ACC112 (cell line): ENCODE measurements at regions not wholly inside any gene's neighbourhood (a gene's known extent, or its start where the extent isn't known, plus 50 kb on each side); places are given as distances from the start of the nearest gene placed in this dataset.

Experiments
- H2AFZ ChIP-seq: fragments of 200-600 bp; sonication (generic); one replicate; pipeline ENCODE4 v1.6.0; 2017; ENCODE audit warnings: antibody characterized with exemption, low read length; ENCODE audit not compliant: unreplicated experiment
- H3K27ac ChIP-seq: fragments of 200-600 bp; sonication (generic); 2 replicates; pipeline ENCODE4 v1.5.1; 2014; ENCODE audit warnings: low read depth, mild to moderate bottlenecking, antibody characterized with exemption, low read length, moderate library complexity
- H3K27me3 ChIP-seq: fragments of 200-600 bp; sonication (generic); 2 replicates; pipeline ENCODE4 v1.6.1; 2014; ENCODE audit warnings: mild to moderate bottlenecking, antibody characterized with exemption, low read length, moderate library complexity, mixed read lengths; ENCODE audit not compliant: insufficient read depth
- H3K36me3 ChIP-seq: fragments of 200-600 bp; sonication (generic); 2 replicates; pipeline ENCODE4 v1.6.1; 2016; ENCODE audit warnings: mild to moderate bottlenecking, antibody characterized with exemption, low read length, moderate library complexity, mixed read lengths; ENCODE audit not compliant: insufficient read depth
- H3K4me1 ChIP-seq: fragments of 200-600 bp; sonication (generic); one replicate; pipeline ENCODE4 v1.6.1; 2016; ENCODE audit warnings: low read length, mixed read lengths; ENCODE audit not compliant: insufficient read depth, unreplicated experiment, control insufficient read depth
- H3K4me3 ChIP-seq: fragments of 200-600 bp; sonication (generic); 2 replicates; pipeline ENCODE4 v1.5.1; 2014; ENCODE audit warnings: mild to moderate bottlenecking, low read depth, low read length
- H3K79me2 ChIP-seq: fragments of 200-600 bp; sonication (generic); one replicate; pipeline ENCODE4 v1.6.0; 2016; ENCODE audit warnings: low read length; ENCODE audit not compliant: control insufficient read depth, unreplicated experiment, insufficient read depth

DNA sequence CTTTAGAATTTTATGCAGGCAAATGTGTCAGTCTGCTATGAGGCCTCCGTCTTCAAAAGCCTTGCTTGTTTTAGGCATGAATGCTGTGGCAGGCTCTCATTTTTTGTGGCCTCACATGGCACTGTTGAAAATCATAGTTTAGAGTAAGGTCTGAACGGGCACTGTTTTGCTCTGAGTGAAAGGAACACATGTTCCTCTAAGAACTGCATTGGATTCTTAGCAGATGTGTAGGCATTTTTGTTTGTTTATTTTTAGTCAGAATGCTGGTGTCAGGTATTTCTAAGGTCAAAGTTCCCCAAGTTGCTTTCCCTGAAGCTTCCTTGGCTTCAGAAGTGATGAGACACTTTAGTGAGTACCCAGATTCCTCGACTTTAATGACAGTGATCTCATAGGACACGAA, 173.7 kb downstream of the HS3ST3B1 start:
- Histone ChIP-seq H3K27ac (no peak overlapping the region), H3K4me1 (peaks cover 5% of the 10 kb centered on the region), H3K4me3 (no peak overlapping the region), H2AFZ (no peak overlapping the region), H3K36me3 (no peaks in the 10 kb centered on the region), H3K79me2 (no peaks in the 10 kb centered on the region), H3K27me3 (no peaks in the 10 kb centered on the region)

GRCh38 chr17:14471052-14471451, 170.2 kb downstream of the HS3ST3B1 start:
- H3K36me3 ChIP-seq: no peaks in the 10 kb centered on the region
- no peaks in the 10 kb centered on the region for H3K27me3 ChIP-seq
- no peaks in the 10 kb centered on the region for H3K79me2 ChIP-seq
- no peak overlapping the region for H3K4me3 ChIP-seq
- peaks cover 5% of the 10 kb centered on the region for H3K4me1 ChIP-seq
- no peak overlapping the region for H2AFZ ChIP-seq
- H3K27ac ChIP-seq: no peak overlapping the region

DNA sequence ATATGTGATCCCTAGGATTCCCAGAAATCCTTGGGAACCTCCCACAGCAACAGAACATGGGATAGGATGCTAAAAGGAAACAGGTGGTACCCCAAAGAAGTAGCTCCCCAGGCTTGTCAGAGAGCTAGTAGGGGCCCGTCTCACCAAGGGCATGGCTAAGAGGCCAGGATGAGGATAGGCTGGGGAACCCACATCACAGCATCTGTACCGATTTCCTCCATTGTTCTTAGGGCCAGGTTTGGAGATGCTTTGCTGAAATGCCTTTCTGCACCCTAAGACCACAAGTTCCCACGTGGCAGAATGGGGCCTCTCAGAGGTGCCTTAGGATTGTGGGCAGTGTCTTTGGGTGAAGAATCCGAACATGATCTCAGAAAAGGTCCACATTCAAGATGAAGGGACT, 169.5 kb downstream of the HS3ST3B1 start:
- Histone ChIP-seq H3K27me3 (no peaks in the 10 kb centered on the region), H3K79me2 (no peaks in the 10 kb centered on the region), H3K27ac (no peak overlapping the region), H3K4me1 (peaks cover 5% of the 10 kb centered on the region), H3K36me3 (no peaks in the 10 kb centered on the region), H2AFZ (no peak overlapping the region), H3K4me3 (no peak overlapping the region)

DNA sequence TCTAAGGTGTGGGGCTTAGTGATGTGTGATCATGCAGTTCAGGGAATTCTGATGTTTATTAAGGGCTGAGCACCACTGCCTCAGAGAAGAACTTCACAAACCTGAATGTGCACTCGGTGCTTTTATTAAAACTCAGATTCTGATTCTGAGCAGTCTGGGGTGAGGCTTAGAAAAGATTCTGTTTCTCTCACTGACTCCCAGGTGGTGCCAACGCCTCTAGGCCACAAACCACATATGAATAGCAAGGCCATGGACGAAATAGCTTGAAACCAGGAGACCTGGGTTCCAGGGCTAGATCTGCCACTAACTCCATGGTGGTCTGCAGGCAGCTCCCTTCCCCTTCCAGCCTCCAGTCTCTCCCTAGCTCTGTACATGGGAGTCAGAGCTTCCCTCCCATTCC, 169.1 kb downstream of the HS3ST3B1 start:
- Histone ChIP-seq H3K36me3 (no peaks in the 10 kb centered on the region), H2AFZ (no peak overlapping the region), H3K27ac (no peak overlapping the region)

DNA sequence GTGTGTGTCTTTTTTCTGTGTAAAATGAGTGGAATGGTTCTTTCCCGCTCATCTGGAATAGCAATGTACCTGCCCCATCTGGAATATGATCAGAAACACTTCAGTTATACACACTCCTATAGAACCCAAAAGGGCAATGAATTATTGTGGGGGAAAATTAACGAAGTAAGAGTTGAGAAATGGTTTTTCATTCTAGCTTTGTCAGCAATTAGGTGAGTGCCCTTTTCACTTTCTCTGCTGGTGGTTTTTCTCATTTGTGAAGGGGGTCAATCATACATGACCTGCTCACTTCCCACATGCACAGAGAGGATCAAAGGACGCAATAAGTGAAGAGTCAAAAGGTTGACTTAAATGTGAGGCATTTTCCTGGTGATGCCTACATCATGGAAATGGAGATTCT, 168.0 kb downstream of the HS3ST3B1 start:
- H3K4me3 ChIP-seq: no peak overlapping the region
- H3K27ac ChIP-seq: no peak overlapping the region
- H3K36me3 ChIP-seq: no peaks in the 10 kb centered on the region
- peaks cover 5% of the 10 kb centered on the region for H3K4me1 ChIP-seq
- no peaks in the 10 kb centered on the region for H3K79me2 ChIP-seq
- H2AFZ ChIP-seq: no peak overlapping the region
- H3K27me3 ChIP-seq: no peaks in the 10 kb centered on the region

More for the DNA sequence above, 169.1 kb downstream of the HS3ST3B1 start:
- H3K27me3 ChIP-seq: no peaks in the 10 kb centered on the region
- no peak overlapping the region for H3K4me3 ChIP-seq
- H3K4me1 ChIP-seq: peaks cover 5% of the 10 kb centered on the region
- no peaks in the 10 kb centered on the region for H3K79me2 ChIP-seq

GRCh38 chr17:14461227-14461548, 160.3 kb downstream of the HS3ST3B1 start:
- no peak overlapping the region for H3K27ac ChIP-seq
- no peaks in the 10 kb centered on the region for H3K27me3 ChIP-seq
- H3K4me3 ChIP-seq: no peak overlapping the region
- no peaks in the 10 kb centered on the region for H3K36me3 ChIP-seq
- no peak overlapping the region for H2AFZ ChIP-seq
- no peaks in the 10 kb centered on the region for H3K4me1 ChIP-seq
- no peaks in the 10 kb centered on the region for H3K79me2 ChIP-seq

DNA sequence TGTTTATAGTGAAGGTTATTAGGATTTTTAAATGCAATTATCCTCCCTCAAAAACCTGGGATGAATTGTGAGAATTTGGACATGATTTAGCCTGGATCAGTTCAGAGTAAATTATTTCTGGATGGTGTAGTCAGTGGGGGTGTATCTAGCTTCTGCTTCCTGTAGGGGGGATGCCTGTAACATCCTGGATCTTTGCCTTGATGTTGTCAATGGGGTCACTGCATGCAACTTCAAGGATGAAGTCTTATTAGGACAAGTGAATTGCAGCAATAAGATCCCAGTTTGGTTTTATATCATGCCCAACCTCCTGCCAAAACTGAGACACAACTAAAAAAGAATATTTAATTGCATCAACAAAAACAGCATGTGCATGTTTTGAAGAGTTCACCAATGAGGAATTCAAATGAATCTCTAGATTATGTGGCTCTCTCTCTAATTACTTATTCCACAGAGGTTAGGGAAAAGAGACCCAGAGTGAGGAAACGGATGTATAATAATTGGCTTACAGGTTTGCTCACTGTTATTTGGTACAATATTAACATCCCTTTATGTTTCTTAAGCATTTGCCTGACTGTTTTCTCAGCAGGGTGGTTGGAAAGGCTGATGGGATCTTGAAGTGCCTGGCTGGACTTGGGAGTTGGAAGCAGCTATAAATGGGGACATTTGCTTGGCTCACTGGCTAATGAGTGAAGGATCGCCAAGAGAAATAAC, 159.8 kb downstream of the HS3ST3B1 start:
- H3K36me3 ChIP-seq: no peaks in the 10 kb centered on the region
- no peaks in the 10 kb centered on the region for H3K27me3 ChIP-seq
- no peak overlapping the region for H3K4me3 ChIP-seq
- no peaks in the 10 kb centered on the region for H3K4me1 ChIP-seq
- H3K27ac ChIP-seq: no peak overlapping the region
- no peak overlapping the region for H2AFZ ChIP-seq
- no peaks in the 10 kb centered on the region for H3K79me2 ChIP-seq

GRCh38 chr17:14459955-14460354, 159.1 kb downstream of the HS3ST3B1 start:
- Histone ChIP-seq H3K4me1 (no peaks in the 10 kb centered on the region), H3K27ac (no peak overlapping the region), H3K27me3 (no peaks in the 10 kb centered on the region), H3K36me3 (no peaks in the 10 kb centered on the region), H2AFZ (no peak overlapping the region), H3K4me3 (no peak overlapping the region), H3K79me2 (no peaks in the 10 kb centered on the region)

DNA sequence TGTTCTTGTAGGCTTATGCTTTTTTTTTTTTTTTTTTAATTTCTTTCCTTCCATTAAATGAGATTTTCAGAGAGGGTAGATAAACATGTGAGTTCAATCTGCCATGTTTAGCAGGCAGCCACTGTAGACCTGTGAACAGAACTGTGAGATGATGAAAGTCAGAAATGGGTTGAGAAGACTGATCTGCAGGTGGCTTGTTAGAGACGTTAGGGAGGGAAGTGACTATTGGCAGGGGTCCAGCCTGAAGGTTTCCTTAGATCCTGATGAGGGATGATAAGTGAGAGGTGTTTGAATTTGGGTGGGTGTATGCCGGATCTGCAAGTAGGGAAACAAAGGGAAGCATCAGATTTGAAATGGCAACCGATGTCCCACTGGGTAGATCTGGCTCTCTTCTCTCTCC, 157.8 kb downstream of the HS3ST3B1 start:
- no peaks in the 10 kb centered on the region for H3K4me1 ChIP-seq
- no peak overlapping the region for H3K27ac ChIP-seq
- H3K4me3 ChIP-seq: no peak overlapping the region
- H2AFZ ChIP-seq: no peak overlapping the region
- H3K27me3 ChIP-seq: no peaks in the 10 kb centered on the region
- H3K36me3 ChIP-seq: no peaks in the 10 kb centered on the region
- H3K79me2 ChIP-seq: no peaks in the 10 kb centered on the region

- Histone ChIP-seq H3K4me3 (no peak overlapping the region), H3K27ac (no peak overlapping the region), H3K4me1 (no peaks in the 10 kb centered on the region), H3K36me3 (no peaks in the 10 kb centered on the region), H3K79me2 (no peaks in the 10 kb centered on the region), H2AFZ (no peak overlapping the region), H3K27me3 (peaks cover 32% of the 10 kb centered on the region)
These were observed 153.9 kb downstream of the HS3ST3B1 start for GRCh38 chr17:14454746-14455145.

GRCh38 chr17:14452856-14453255, 152.0 kb downstream of the HS3ST3B1 start:
- no peak overlapping the region for H3K4me3 ChIP-seq
- H3K79me2 ChIP-seq: no peaks in the 10 kb centered on the region
- no peaks in the 10 kb centered on the region for H3K4me1 ChIP-seq
- H3K36me3 ChIP-seq: no peaks in the 10 kb centered on the region
- H2AFZ ChIP-seq: no peak overlapping the region
- peaks cover 32% of the 10 kb centered on the region for H3K27me3 ChIP-seq
- H3K27ac ChIP-seq: no peak overlapping the region
